Ammon's horn (tissue), 1 donor: ENCODE measurements at regions not wholly inside any gene's neighbourhood (a gene's known extent, or its start where the extent isn't known, plus 50 kb on each side); places are given as distances from the start of the nearest gene placed in this dataset.
"Not testable (repeated sequence)": the region's sequence is repeated elsewhere in the genome, so short reads cannot be mapped to it uniquely, and the experiment has no call there.

Experiments used
- DNase-seq: peaks from one replicate; pipeline ENCODE4 v3.0.0-alpha.2; 2016; ENCODE audit warnings: low spot score

GRCh38 chr2:56515399-56515798 lies 331.6 kb downstream of the CCDC85A start:
- DNase-seq, result no peak

- DNase-seq, result no peak
Observed at GRCh38 chr2:56519806-56520205, 336.0 kb downstream of the CCDC85A start.

GRCh38 chr2:56522605-56523089 lies 338.9 kb downstream of the CCDC85A start:
- DNase-seq, result no peak

GRCh38 chr2:56523816-56524215 lies 340.0 kb downstream of the CCDC85A start:
- DNase-seq, result no peak

GRCh38 chr2:56531668-56532420 lies 348.1 kb downstream of the CCDC85A start:
- no peak for DNase-seq

GRCh38 chr2:56534321-56534720 lies 350.5 kb downstream of the CCDC85A start:
- no peak for DNase-seq

GRCh38 chr2:56537756-56538155 lies 354.0 kb downstream of the CCDC85A start:
- DNase-seq, result no peak

GRCh38 chr2:56539618-56540017 lies 355.8 kb downstream of the CCDC85A start:
- no peak for DNase-seq

- DNase-seq, result no peak
Observed at GRCh38 chr2:56540467-56540866, 356.7 kb downstream of the CCDC85A start.

GRCh38 chr2:56540916-56541315 lies 357.1 kb downstream of the CCDC85A start:
- DNase-seq, result no peak

- no peak for DNase-seq
Observed at GRCh38 chr2:56542213-56542612, 358.4 kb downstream of the CCDC85A start.

GRCh38 chr2:56565143-56565542 lies 381.4 kb downstream of the CCDC85A start:
- no peak for DNase-seq

GRCh38 chr2:56571074-56571473 lies 387.3 kb downstream of the CCDC85A start:
- no peak for DNase-seq

GRCh38 chr2:56576001-56576400 lies 392.2 kb downstream of the CCDC85A start:
- DNase-seq, result no peak

GRCh38 chr2:56580242-56580641 lies 396.5 kb downstream of the CCDC85A start:
- DNase-seq, result no peak

- DNase-seq, result no peak
Observed at GRCh38 chr2:56582570-56582969, 398.8 kb downstream of the CCDC85A start.

- DNase-seq, result peak; percentile 3
Observed at GRCh38 chr2:56583796-56584315, 400.1 kb downstream of the CCDC85A start.

- no peak for DNase-seq
Observed at GRCh38 chr2:56587456-56587855, 403.7 kb downstream of the CCDC85A start.

GRCh38 chr2:56589194-56589593 lies 405.4 kb downstream of the CCDC85A start:
- no peak for DNase-seq

GRCh38 chr2:56589835-56590234 lies 406.0 kb downstream of the CCDC85A start:
- DNase-seq, result peak; percentile 5

- no peak for DNase-seq
Observed at GRCh38 chr2:56590611-56591010, 406.8 kb downstream of the CCDC85A start.

- DNase-seq, result not testable (repeated sequence)
Observed at GRCh38 chr2:56606086-56606485, 422.3 kb downstream of the CCDC85A start.

- DNase-seq, result no peak
Observed at GRCh38 chr2:56613254-56613653, 429.5 kb downstream of the CCDC85A start.

- DNase-seq, result no peak
Observed at GRCh38 chr2:56613920-56614319, 430.1 kb downstream of the CCDC85A start.
